ENCODE measurements at regions not wholly inside any gene's neighbourhood (a gene's known extent, or its start where the extent isn't known, plus 50 kb on each side); places are given as distances from the start of the nearest gene placed in this dataset.

- DNase-seq, result no peak
- intact Hi-C loops (cut with DNase I), result no loop called here
- Histone ChIP-seq H3K27me3 (no peaks in the 10 kb centered on the region), H3K9me3 (no peaks in the 10 kb centered on the region), H3K4me1 (no peaks in the 10 kb centered on the region), H3K4me3 (no peak overlapping the region), H3K27ac (no peak overlapping the region), H3K36me3 (no peaks in the 10 kb centered on the region)
- WGBS, 2 donors, result 73 to 82% methylated on average over 4 of the region's 4 CpGs
- TF ChIP-seq CTCF (IDR thresholded peaks at IDR 0.05), result no peak
- TF ChIP-seq POLR2A (IDR thresholded peaks at IDR 0.05), result no peak
Observed at GRCh38 chr5:118778941-118779340, 209.4 kb downstream of the DTWD2 start.

- Histone ChIP-seq H3K36me3 (no peaks in the 10 kb centered on the region), H3K27ac (no peak overlapping the region), H3K4me3 (no peak overlapping the region), H3K4me1 (no peaks in the 10 kb centered on the region), H3K27me3 (no peaks in the 10 kb centered on the region), H3K9me3 (no peaks in the 10 kb centered on the region)
- intact Hi-C loops (cut with DNase I), result no loop called here
- no peak for DNase-seq
- TF ChIP-seq CTCF (IDR thresholded peaks at IDR 0.05) (no peak), POLR2A (IDR thresholded peaks at IDR 0.05) (no peak)
- 45 to 55% methylated on average over 3 of the region's 3 CpGs for WGBS, 2 donors
Observed at GRCh38 chr5:118777189-118777736, 211.1 kb downstream of the DTWD2 start.

DNA sequence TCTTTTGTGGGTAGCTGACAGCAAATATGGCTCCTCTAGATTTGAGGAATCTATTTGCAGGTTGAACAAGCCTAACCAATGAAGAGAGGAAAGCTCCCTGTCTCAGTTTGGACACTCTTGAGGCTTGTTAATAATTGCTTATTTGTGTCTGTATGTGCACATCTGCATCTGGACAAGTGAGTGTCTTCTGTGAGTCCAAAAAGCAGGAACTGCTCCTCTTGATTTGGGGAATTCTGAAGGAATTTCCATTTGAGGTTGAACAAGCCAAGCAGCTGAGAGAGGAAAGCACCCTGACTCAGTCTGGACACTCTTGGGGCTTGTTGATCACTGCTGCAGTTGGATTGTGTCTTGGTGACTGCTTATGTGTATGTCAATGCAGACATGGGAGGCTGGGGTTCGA lies 211.6 kb downstream of the DTWD2 start:
- Histone ChIP-seq H3K27ac (no peak overlapping the region), H3K4me1 (no peaks in the 10 kb centered on the region), H3K4me3 (no peak overlapping the region), H3K9me3 (no peaks in the 10 kb centered on the region), H3K27me3 (no peaks in the 10 kb centered on the region), H3K36me3 (no peaks in the 10 kb centered on the region)
- DNase-seq, result no peak
- 43 to 57% methylated on average over 1 of the region's 1 CpG for WGBS, 2 donors
- TF ChIP-seq POLR2A (IDR thresholded peaks at IDR 0.05) (no peak), CTCF (IDR thresholded peaks at IDR 0.05) (no peak)
- intact Hi-C loops (cut with DNase I), result no loop called here

- Histone ChIP-seq H3K4me1 (no peaks in the 10 kb centered on the region), H3K36me3 (no peaks in the 10 kb centered on the region), H3K27ac (no peak overlapping the region), H3K4me3 (no peak overlapping the region), H3K9me3 (no peaks in the 10 kb centered on the region), H3K27me3 (no peaks in the 10 kb centered on the region)
- intact Hi-C loops (cut with DNase I), result no loop called here
- 44% methylated on average over 2 of the region's 2 CpGs for WGBS, 2 donors
- no peak for DNase-seq
- TF ChIP-seq POLR2A (IDR thresholded peaks at IDR 0.05), result no peak
- no peak for TF ChIP-seq CTCF (IDR thresholded peaks at IDR 0.05)
Observed at GRCh38 chr5:118775790-118776499, 212.4 kb downstream of the DTWD2 start.

DNA sequence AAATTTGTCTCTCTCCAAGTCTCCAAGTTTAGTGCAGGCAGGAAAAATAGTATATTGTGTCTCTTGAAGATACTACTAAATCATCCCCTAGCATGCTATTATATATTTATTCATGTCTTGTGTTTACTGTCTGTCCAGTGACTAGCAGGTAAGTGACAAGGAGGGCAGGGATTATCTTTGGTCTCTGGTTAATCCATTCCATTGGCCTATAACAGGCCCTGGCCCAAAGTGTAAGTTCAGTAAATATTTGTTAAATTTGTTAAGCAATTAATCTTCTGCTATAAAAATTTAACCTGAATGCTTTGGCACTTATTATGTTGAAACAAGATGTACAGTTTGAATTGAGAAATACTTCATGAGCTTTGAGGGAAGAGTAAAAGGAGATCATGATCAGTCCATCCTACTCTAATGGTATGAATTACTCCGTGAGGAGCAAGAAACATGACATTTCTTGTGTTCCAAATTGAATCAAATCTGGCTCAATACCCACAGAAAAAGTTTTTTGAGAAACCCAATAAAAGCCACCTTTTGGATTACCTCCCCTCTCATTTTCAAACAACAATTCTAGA lies 219.7 kb downstream of the DTWD2 start:
- H3K27ac ChIP-seq, result no peak overlapping the region
- 41 to 42% methylated on average over 1 of the region's 1 CpG for WGBS, 2 donors
- H3K27me3 ChIP-seq, result no peaks in the 10 kb centered on the region
- H3K36me3 ChIP-seq, result no peaks in the 10 kb centered on the region
- no peaks in the 10 kb centered on the region for H3K4me1 ChIP-seq
- TF ChIP-seq POLR2A (IDR thresholded peaks at IDR 0.05) (no peak), CTCF (IDR thresholded peaks at IDR 0.05) (no peak)
- no peak overlapping the region for H3K4me3 ChIP-seq
- intact Hi-C loops (cut with DNase I), result no loop called here
- no peaks in the 10 kb centered on the region for H3K9me3 ChIP-seq
- DNase-seq, result no peak
